Motor neuron (in vitro differentiated cells): ENCODE measurements at regions not wholly inside any gene's neighbourhood (a gene's known extent, or its start where the extent isn't known, plus 50 kb on each side); places are given as distances from the start of the nearest gene placed in this dataset.

Experiments
- ATAC-seq, 8 experiments: fragments of 200-7000 bp; cut with Tn5 transposase; replicated peaks in 6 of 8; 2 replicates each; pipeline ENCODE4 v1.8.0; 2021; ENCODE audit warnings: mild to moderate bottlenecking in 8 of 8, moderate library complexity in 8 of 8
- H3K27ac ChIP-seq, 2 donors: fragments of 250-450 bp; sonication (Bioruptor Pico); 2 replicates each; pipeline ENCODE4 v1.9.0; 2021; ENCODE audit warnings: antibody characterized with exemption in 2 of 2, mild to moderate bottlenecking in 2 of 2, moderate library complexity in 1 of 2
- H3K4me1 ChIP-seq, 2 donors: fragments of 250-450 bp; sonication (Bioruptor Pico); replicated peaks in 1 of 2; 2 replicates each; pipeline ENCODE4 v1.6.1; 2021; ENCODE audit warnings: antibody characterized with exemption in 2 of 2, mild to moderate bottlenecking in 2 of 2, moderate library complexity in 1 of 2
- H3K4me3 ChIP-seq, 5 donors: fragments of 250-450 bp; sonication (Bioruptor Pico); 2 replicates each; pipeline ENCODE4 v1.9.0; 2021; ENCODE audit warnings: antibody characterized with exemption in 5 of 5, mild to moderate bottlenecking in 5 of 5, moderate library complexity in 4 of 5
- WGBS, 10 experiments: fragments of 450-650 bp; shearing (Covaris generic); methylation state at CpG; one replicate each; pipeline ENCODE4 v1.0.0; 2022; 5-methylcytosine and 5-hydroxymethylcytosine counted together
- in situ Hi-C, 9 experiments: fragments of 400-800 bp; cut with MboI; loops; one replicate each; pipeline ENCODE4 v1.15.0; 2021; ENCODE audit warnings: low sequenced_read_pairs in 9 of 9, low pct_unique_long_range_greater_than_20kb in 2 of 9; ENCODE audit not compliant: unreplicated experiment in 9 of 9

DNA sequence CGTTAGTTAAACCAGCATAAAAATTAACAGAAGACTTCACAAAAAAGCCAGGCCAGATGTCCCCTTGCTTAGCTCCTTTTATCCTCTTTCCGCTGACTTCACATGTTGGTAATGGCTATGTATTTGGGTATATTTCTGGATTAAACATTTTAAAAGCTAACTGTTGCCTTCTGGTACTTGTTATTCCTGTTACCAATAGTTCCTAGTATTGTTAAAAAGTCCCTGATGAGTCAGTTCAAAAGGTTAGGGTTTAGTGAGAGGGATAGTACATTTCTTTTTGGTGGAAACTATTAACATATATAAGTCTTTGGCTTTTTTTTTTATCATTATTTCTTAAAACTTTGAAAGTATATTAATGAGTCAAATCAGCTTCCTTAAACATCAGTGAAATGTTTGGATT lies 103.2 kb upstream of the ELL2 start:
- WGBS, 10 experiments = 90 to 100% (median 100%) methylated on average over 2 of the region's 2 CpGs; no CpG with 5 or more reads in 3 of the 10 experiments
- in situ Hi-C loops = loop anchor here in 1 of 9 experiments (25.0 kb wide), 1 partner anchor 97 kb away; no protein-coding TSS in a partner anchor
- Histone ChIP-seq H3K4me3 (no peak overlapping the region), H3K4me1 (no peaks in the 10 kb centered on the region), H3K27ac (no peak overlapping the region)
- no peak for ATAC-seq

DNA sequence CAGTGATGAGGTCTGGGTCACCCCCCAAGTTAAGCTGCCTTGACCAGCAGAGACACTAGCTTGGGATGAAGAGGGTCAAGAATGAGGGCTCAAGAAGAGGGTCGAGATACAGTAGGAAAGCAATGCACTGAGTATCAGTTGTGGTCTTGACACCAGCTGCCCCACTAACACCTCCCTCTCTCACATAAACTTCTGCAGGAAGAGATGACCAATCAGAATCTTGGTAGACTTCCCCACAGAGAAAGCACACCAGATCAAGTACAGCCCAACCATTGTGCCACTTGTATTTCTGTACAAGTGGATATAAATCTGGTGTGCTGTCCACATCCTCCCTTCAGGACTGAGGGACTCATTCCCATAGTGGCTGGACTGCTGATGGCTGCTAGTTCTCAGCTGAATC lies 101.2 kb upstream of the ELL2 start:
- in situ Hi-C loops = loop anchor here in 1 of 9 experiments (25.0 kb wide), 1 partner anchor 99 kb away; no protein-coding TSS in a partner anchor
- no peak for ATAC-seq
- H3K4me3 ChIP-seq = no peak overlapping the region
- H3K4me1 ChIP-seq = no peaks in the 10 kb centered on the region
- 60 to 100% (median 80%) methylated on average over 1 of the region's 1 CpG; no CpG with 5 or more reads in 7 of the 10 experiments for WGBS, 10 experiments
- no peak overlapping the region for H3K27ac ChIP-seq

DNA sequence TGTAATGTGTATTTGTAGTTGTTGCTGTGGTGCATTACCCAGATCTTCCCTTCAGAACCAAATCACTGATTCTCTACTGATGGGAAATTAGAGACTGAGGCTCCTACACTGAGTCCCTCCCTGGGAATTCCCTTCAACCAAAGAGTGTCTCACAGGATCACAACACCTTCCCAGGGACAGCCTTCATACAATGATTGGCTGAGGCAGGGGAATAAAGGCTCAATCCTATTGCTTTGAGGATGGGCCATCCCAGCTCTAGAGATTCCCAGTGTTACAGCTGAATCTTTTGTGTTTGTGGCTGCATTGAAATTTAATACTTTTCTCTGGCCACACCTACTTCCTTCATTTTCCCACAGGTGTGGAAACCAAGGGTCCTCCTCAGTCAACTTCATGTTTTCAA lies 96.4 kb upstream of the ELL2 start:
- no peak overlapping the region for H3K4me3 ChIP-seq
- in situ Hi-C loops = loop anchor here in 1 of 9 experiments (25.0 kb wide), 1 partner anchor 104 kb away; no protein-coding TSS in a partner anchor
- no peak overlapping the region for H3K27ac ChIP-seq
- H3K4me1 ChIP-seq = no peaks in the 10 kb centered on the region
- ATAC-seq = no peak

DNA sequence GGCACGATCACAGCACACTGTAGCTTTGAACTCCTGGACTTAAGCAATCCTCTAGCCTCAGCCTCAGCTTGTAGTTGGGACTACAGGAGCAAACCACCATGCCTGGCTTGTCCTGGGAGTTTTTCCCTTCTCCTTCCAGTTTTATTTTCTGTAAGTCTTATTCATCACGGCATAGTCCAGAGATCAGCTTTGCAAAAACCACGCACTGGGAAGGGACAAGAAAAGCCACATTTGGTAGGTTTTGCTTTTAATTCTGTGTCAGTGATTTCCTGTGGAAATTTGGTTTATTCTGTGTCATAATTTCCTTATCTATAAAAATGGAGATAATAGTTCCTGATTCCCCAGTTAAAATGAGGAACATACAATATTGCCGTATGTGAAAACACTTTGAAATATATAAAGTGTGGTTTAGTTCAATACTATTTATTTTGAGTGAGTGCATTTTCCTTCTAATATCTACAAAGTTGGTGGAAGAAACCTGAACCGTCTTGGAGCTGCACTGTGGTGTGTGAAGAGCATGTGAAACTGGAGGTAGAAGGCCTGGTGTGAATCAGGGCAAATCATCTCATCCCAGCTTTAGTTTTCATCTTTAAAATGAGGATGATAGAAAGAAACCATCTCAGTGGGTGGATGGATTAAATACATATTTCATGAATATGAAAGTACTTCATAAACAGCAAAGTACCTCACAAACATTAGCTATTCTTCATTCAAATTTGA lies 92.8 kb upstream of the ELL2 start:
- no peaks in the 10 kb centered on the region for H3K4me1 ChIP-seq
- no peak overlapping the region for H3K27ac ChIP-seq
- in situ Hi-C loops = loop anchor here in 1 of 9 experiments (25.0 kb wide), 1 partner anchor 108 kb away; no protein-coding TSS in a partner anchor
- H3K4me3 ChIP-seq = no peak overlapping the region
- 70 to 100% (median 88%) methylated on average over 2 to 5 of the region's 5 CpGs for WGBS, 10 experiments
- no peak for ATAC-seq

DNA sequence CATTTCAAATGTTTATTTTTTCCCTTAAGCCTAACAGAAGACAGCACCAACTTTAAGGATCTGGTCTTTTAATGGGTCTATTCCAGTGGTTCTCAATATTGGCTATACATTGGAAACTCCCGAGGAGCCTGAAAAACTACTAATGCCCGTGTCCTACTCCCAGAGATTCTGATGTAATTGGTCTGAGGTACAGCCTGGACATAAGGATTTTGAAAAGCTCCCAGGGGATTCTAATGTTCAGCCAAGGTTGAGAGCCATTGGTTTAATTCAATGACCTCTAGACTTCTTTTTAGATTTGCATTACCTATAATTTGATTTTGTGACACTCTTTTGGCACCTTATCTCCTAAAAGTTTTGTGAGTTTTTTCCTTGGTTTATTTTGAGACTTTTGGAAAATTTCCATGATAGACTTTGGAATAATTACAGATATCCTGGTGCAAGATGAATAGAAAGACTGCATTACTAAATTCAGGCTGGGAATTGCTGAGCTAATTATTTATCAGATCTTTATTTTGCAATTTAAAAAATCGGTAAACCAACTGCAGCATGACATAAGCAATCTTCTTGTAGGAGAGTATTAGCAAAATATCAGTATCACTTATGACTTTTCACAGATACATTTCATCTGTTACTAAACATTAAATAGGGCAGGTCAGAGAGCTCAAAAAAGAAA lies 91.5 kb upstream of the ELL2 start:
- Histone ChIP-seq H3K4me3 (no peak overlapping the region), H3K4me1 (no peaks in the 10 kb centered on the region), H3K27ac (no peak overlapping the region)
- WGBS, 10 experiments = 60 to 100% (median 88%) methylated on average over 1 to 3 of the region's 3 CpGs; no CpG with 5 or more reads in 1 of the 10 experiments
- no peak for ATAC-seq
- in situ Hi-C loops = loop anchor here in 1 of 9 experiments (25.0 kb wide), 1 partner anchor 109 kb away; no protein-coding TSS in a partner anchor

DNA sequence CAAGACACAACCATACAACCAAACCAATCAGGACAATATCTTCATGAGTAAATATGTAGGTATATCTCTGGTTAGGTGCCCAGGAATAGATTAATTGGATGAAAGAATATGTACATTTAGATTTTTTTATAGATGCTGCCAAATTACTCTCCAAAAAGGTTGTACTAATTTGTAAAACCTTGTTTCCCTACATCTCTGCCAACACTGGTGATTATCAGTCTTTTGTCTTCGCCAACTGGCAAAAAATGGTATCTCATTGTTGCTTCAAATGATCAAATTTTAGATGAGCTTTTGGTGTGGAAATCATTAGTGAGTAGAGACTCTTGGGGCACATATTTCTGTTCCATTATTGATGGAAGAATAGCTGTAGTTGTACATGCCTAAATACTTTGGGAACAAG lies 90.7 kb upstream of the ELL2 start:
- in situ Hi-C loops = loop anchor here in 1 of 9 experiments (25.0 kb wide), 1 partner anchor 110 kb away; no protein-coding TSS in a partner anchor
- 78 to 100% (median 93%) methylated on average over 1 of the region's 1 CpG; no CpG with 5 or more reads in 4 of the 10 experiments for WGBS, 10 experiments
- Histone ChIP-seq H3K4me1 (no peaks in the 10 kb centered on the region), H3K27ac (no peak overlapping the region), H3K4me3 (no peak overlapping the region)
- ATAC-seq = no peak

DNA sequence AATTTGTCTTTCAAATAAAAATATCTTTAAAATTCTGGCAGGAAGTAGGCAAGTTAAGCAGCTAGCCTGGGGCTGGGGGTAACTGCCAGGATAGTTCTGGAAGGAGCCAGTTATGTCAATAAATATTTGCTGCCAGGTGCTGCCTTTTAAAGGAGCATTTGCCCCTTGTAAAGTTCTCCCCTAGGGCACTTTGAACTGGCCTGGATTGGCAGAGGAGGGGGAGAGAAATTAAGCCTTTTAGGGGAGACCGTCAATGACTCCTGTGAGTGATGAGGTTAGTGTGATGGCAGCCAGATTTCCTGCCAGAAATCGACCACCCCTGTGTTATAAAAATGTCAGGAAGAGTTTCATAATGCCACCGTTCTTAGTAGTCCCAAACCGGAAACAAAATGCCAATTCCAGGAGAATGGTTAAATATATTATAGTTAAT lies 89.8 kb upstream of the ELL2 start:
- no peak for ATAC-seq
- no peaks in the 10 kb centered on the region for H3K4me1 ChIP-seq
- H3K27ac ChIP-seq = no peak overlapping the region
- 29 to 82% (median 79%) methylated on average over 1 to 4 of the region's 4 CpGs; no CpG with 5 or more reads in 1 of the 10 experiments for WGBS, 10 experiments
- no peak overlapping the region for H3K4me3 ChIP-seq
- in situ Hi-C loops = loop anchor here in 1 of 9 experiments (25.0 kb wide), 1 partner anchor 111 kb away; no protein-coding TSS in a partner anchor

DNA sequence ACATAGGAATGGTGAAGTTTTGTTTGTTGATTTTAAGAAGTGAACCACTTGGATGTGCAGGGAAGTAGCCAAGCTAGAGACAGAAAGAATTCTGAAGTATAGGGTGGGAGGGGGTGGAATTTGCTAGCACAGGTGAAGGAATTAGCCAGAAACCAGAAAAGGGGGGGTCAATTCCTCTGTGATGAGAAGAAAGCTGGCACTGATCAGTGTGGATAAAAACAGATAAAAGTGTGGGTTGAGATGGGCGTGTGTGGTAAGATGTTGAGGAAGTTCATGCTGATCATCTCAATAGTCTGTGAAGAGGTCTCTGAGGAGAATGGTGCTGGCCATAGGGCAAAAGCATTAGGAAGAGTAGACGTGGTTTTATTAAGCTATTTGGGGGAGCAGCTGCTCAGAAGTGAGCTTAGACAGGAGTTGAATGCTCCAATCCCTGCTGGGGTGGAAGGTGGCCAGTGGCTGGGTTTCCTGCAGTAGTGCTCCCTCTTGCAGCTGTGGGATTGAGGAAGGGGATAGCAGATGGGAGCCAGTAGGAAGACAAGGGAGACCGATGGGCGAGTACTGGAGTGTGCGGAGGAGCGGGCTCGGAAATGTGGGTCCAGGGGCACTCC lies 88.7 kb upstream of the ELL2 start:
- Histone ChIP-seq H3K27ac (no peak overlapping the region), H3K4me1 (no peaks in the 10 kb centered on the region), H3K4me3 (no peak overlapping the region)
- in situ Hi-C loops = loop anchor here in 1 of 9 experiments (25.0 kb wide), 1 partner anchor 112 kb away; no protein-coding TSS in a partner anchor
- no peak for ATAC-seq
- WGBS, 10 experiments = 87 to 100% (median 94%) methylated on average over 1 to 7 of the region's 7 CpGs; no CpG with 5 or more reads in 2 of the 10 experiments

DNA sequence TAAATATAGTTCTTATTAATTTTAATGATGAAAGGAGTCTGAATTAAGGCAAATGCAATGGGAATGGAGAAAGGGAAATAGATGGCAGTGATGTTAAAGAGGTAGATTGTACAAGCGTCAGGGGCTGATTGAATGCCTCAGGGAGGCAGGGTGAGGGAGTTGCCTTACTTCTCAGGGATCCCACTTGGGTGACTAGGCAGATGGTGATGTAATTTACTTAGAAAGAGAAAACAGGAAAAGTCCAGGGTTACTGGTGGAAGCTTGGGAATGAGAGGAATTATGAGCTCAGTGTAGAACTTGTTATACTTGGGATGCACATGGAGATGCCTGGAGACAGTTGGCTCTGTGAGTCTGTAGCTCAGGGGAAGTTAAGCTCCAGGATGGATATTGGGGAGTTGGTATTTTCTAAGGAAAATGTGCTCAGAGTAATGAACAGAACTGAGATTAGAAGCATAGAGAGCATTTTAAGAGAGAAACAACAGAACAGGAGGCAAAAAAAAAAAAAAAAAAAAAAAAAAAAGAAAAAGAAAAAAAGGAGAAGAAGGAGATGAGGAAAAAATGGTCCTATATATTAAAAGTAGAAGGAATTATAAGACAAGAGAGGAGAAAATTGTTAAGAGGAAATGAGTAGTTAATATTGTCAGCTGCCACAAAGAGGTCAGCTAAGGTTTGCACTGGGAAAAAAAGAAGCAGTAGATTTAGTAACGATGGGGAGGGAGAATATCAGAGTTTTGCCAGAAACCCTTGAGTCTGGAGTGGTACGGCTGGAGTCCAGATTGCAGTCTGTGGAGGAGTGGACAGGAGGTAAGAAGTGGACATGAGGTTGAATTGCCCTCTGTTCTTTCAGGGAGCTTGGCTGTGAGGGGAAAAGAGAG lies 88.0 kb upstream of the ELL2 start:
- Histone ChIP-seq H3K4me3 (no peak overlapping the region), H3K27ac (no peak overlapping the region), H3K4me1 (no peaks in the 10 kb centered on the region)
- in situ Hi-C loops = loop anchor here in 1 of 9 experiments (25.0 kb wide), 1 partner anchor 113 kb away; no protein-coding TSS in a partner anchor
- 7 to 97% (median 83%) methylated on average over 1 to 3 of the region's 3 CpGs; no CpG with 5 or more reads in 1 of the 10 experiments for WGBS, 10 experiments
- ATAC-seq = peak in 6 of 8 experiments; percentile 22 to 88 (median 45)

DNA sequence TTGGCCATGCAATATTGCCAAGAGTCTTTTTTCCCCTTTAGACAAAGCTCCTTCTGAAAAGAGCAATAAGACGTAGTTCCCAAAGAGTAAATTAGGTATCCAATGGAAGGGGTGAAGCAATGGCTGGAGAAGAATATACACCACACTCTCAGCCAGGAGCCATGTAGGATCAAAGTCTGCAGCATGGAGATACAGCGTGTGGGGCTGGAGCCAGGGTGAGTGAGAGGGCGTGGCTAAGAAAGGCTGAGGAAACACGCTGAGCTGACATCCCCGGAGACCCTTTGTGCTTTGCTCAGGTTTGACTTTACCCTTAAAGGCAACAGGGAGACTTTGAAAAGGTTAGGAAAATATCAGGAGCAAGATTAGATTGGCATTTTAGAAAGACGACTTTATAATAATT lies 87.1 kb upstream of the ELL2 start:
- 17 to 88% (median 45%) methylated on average over 1 to 6 of the region's 6 CpGs for WGBS, 10 experiments
- H3K27ac ChIP-seq = no peak overlapping the region
- peak in 3 of 8 experiments; percentile 36 to 62 (median 61) for ATAC-seq
- no peak overlapping the region for H3K4me3 ChIP-seq
- in situ Hi-C loops = no loop called here
- no peaks in the 10 kb centered on the region for H3K4me1 ChIP-seq

DNA sequence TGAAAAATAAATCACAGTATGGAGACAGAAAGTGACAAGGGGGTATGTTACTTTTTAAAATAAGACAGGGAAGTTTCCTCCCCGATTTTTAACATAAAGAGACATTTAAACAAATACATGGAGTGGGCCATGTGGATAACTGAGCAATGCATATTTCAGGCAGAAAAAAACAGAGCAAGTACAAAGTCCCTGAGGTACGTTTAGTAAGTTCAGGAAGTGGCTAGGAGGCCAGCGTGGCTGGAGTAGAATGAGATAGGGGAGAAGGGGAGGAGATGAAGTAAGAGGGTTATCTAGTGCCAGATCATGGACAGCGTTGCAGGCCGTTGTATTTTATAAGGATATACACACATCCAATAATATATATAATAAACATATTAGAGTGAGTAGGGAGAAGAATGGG lies 84.2 kb upstream of the ELL2 start:
- in situ Hi-C loops = no loop called here
- no peak overlapping the region for H3K4me3 ChIP-seq
- no peak for ATAC-seq
- H3K4me1 ChIP-seq = no peaks in the 10 kb centered on the region
- no peak overlapping the region for H3K27ac ChIP-seq
- 68 to 100% (median 81%) methylated on average over 1 to 5 of the region's 5 CpGs for WGBS, 10 experiments

DNA sequence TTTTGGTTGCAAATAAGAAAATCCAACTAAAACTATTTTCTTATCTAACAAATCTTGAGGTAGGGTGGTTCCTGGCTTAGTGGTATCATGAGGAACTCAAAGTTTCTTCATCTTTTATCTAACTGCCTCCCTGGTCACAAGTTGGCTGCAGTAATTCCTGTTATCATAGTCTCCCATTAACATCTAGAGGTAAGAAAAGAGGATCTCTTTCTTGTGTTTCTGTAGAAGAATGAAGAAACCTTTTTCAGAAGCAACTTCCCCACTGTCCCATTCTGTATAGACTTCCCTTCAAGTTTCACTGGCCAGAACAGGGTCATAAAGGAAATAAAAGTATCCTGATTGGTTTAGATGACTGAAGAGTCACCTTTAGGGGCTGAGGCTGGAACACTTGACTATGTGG lies 81.8 kb upstream of the ELL2 start:
- no peak for ATAC-seq
- in situ Hi-C loops = no loop called here
- H3K4me3 ChIP-seq = no peak overlapping the region
- H3K4me1 ChIP-seq = no peaks in the 10 kb centered on the region
- no peak overlapping the region for H3K27ac ChIP-seq
